Stimulated activated CD4-positive, alpha-beta T cell treated with anti-CD3 and anti-CD28 coated beads, TNF-alpha, amount 100 ng/mL, for 4 hours (primary cell): ENCODE measurements at regions not wholly inside any gene's neighbourhood (a gene's known extent, or its start where the extent isn't known, plus 50 kb on each side); places are given as distances from the start of the nearest gene placed in this dataset.
"Not testable (repeated sequence)": the region's sequence is repeated elsewhere in the genome, so short reads cannot be mapped to it uniquely, and the experiment has no call there.

Experiments
- DNase-seq, 3 experiments: peaks; one replicate each; pipeline ENCODE4 v3.0.0-alpha.2; 2020; ENCODE audit warnings: low read depth in 3 of 3

- no peak for DNase-seq
Observed at GRCh38 chr6:5898102-5898501, 108.6 kb downstream of the NRN1 start.

- no peak for DNase-seq
Observed at GRCh38 chr6:5896476-5897200, 110.1 kb downstream of the NRN1 start.

- no peak for DNase-seq
Observed at GRCh38 chr6:5894357-5894756, 112.4 kb downstream of the NRN1 start.

- DNase-seq, result no peak
Observed at GRCh38 chr6:5893295-5893694, 113.4 kb downstream of the NRN1 start.

DNA sequence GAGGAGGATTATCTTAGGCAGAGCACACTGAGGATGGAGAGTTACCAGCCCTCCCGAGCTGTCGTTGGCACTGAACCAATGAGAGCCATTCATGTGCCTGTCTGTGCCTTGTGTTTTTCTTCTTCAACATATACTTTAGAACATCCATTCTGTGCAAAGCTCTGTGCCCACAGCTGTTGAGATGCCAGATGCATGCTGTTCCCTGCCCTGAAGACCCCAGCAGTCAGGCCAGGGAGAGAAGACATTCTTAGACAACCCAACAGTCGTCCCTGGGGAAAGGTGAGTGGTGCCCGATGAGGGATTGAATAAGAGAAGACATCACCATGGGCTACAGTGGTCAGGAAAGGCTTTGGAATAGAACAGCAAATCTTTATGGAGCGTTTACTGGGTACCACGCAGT is 114.1 kb downstream of the NRN1 start:
- no peak for DNase-seq

GRCh38 chr6:5878792-5879191 is 127.9 kb downstream of the NRN1 start:
- no peak for DNase-seq

GRCh38 chr6:5876076-5876475 is 130.6 kb downstream of the NRN1 start:
- DNase-seq, result no peak

- not testable (repeated sequence) for DNase-seq
Observed at GRCh38 chr6:5873976-5874375, 132.7 kb downstream of the NRN1 start.

- DNase-seq, result no peak
Observed at GRCh38 chr6:5871296-5871695, 135.4 kb downstream of the NRN1 start.

GRCh38 chr6:5869676-5870075 is 137.0 kb downstream of the NRN1 start:
- DNase-seq, result no peak

DNA sequence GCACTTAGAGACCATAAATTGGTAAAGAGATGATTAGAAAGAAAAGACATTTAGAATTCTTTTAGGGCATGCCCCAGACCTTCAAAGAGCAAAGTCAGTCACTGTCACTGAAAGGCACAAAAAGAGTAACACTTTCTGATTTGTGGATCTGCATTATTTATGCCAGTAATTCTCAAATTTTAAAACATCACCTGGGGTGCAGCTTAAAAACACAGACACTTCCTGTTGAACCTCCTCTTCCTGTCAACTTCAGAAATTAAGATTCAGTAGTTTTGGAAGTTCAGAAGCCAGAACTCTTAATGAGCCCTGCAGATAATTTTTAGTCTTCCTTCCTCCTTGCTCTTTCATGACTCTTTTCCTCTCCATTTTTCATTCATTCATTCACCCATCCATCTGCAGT is 137.5 kb downstream of the NRN1 start:
- no peak for DNase-seq

DNA sequence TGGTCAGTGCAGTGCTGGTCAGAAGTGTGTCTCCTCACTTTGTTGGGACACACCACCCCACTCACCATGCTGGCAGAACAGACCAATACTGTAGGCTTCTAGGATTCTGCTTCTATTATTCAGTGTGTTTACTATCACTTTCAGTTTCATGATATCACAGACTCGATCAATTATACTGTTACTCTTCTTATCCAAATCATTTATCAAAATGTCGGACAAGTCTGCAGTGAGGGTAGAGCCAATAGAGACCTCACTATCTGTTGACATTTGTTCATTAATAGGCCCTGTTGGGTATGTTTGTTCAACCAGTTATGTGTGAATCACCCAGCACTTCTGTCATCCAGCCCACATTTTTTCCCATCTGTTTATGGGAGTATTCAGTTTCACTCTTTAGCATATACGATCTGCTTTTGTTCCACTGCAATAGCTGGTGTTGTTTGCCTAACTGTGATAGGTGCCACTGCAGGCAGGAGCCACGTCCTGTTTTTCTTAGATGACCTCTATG is 140.1 kb downstream of the NRN1 start:
- DNase-seq, result no peak

- DNase-seq, result no peak
Observed at GRCh38 chr6:5865506-5866031, 141.2 kb downstream of the NRN1 start.

- no peak for DNase-seq
Observed at GRCh38 chr6:5860849-5861248, 145.9 kb downstream of the NRN1 start.

DNA sequence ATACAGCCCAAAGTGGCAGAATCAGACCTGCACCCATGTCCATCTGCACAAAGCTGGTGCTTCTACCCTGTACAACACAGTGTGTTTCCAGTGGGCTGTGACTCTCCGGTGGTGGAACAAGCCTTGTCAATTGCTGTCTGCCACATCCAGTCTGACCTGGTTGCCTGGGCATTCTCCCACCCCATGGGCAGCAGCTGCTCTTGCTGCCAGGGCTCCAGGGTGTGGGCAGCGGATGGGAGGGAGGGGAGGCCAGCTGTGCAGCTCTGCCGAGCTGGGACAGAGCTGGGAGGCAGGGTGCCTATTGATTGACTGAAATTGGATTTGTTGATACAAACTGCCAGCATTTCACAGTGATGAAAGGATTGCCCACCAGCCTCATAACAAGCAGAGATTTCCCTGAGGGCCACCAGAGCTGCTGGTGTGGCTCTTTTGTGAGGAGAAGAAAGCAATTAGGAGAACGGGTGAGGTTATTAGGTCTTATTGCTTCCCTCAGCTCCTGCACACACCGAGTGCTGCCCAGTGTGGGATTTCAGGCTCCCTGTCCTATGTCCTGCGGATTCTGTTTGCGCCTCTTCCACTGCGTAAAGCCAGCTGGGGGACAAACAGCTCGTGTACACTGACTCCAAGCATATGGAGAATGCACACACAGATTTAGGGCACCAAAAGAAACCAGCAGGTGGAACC is 150.8 kb downstream of the NRN1 start:
- DNase-seq, result no peak

- DNase-seq, result no peak
Observed at GRCh38 chr6:5854899-5855298, 151.8 kb downstream of the NRN1 start.

GRCh38 chr6:5851261-5851757 is 155.4 kb downstream of the NRN1 start:
- DNase-seq, result peak; percentile 49 to 64 (median 53)

DNA sequence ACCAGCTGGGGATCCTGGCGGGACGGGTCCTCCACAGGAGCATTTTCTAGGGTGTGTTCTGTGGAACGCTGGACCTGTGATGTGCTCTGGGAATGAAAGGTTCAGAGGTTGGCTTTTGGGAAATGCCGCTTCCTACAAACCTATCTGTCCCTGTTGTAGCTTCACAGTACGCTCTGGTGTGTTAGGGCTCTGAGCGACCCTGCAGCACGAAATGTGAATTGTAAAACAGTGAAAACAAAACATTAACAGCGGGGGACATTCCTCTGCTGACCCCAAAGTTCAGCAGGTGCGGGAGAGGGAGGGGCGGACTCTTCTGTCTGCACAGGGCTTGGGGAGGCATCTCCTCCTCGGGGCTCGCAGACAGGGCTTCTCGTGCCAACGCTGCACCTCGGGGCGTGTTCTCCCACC is 155.9 kb downstream of the NRN1 start:
- no peak for DNase-seq

GRCh38 chr6:5846889-5847288 is 159.8 kb downstream of the NRN1 start:
- no peak for DNase-seq

DNA sequence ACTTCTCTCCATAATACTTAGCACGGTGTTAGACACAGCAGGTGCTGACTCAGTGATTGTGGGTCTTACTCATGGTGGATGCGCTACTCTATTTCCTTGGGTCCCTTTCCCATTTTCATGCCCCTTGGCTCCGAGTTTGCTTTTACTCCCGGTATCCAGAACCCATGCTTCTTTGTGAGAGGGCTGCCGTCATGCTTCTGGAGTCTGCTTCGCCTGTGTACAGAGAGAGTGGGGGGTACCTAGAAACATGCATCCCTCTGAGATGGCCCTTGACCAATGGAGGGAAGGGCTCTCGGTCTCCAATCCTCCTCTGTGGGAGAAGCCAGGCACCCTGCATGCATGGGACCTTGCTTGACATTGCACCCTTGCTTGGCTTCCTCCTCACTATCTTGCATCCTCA is 160.4 kb downstream of the NRN1 start:
- DNase-seq, result no peak

- no peak for DNase-seq
Observed at GRCh38 chr6:5843078-5843477, 163.6 kb downstream of the NRN1 start.

- no peak for DNase-seq
Observed at GRCh38 chr6:5840734-5841390, 165.9 kb downstream of the NRN1 start.
